Neural cell (in vitro differentiated cells): ENCODE measurements at regions not wholly inside any gene's neighbourhood (a gene's known extent, or its start where the extent isn't known, plus 50 kb on each side); places are given as distances from the start of the nearest gene placed in this dataset.

Source experiments
- EP300 ChIP-seq: fragments of 450-650 bp; conservative IDR thresholded peaks from 2 replicates; pipeline ENCODE4 v1.6.1; 2014; ENCODE audit warnings: antibody characterized with exemption, mild to moderate bottlenecking, moderate library complexity; ENCODE audit not compliant: poor library complexity, severe bottlenecking
- EZH2 ChIP-seq: fragments of 200-600, 300-800 bp; shearing (Covaris generic), sonication (generic); IDR thresholded peaks from 2 replicates; pipeline ENCODE4 v1.6.1; 2014; ENCODE audit warnings: antibody characterized with exemption, low read length, borderline replicate concordance, mild to moderate bottlenecking; ENCODE audit not compliant: insufficient read depth, poor library complexity, severe bottlenecking
- MXI1 ChIP-seq: fragments of 450-650 bp; conservative IDR thresholded peaks from 2 replicates; pipeline ENCODE4 v1.6.1; 2014; ENCODE audit warnings: antibody characterized with exemption, mild to moderate bottlenecking; ENCODE audit not compliant: poor library complexity, severe bottlenecking
- POLR2AphosphoS5 ChIP-seq: IDR thresholded peaks from 2 replicates; pipeline ENCODE4 v1.6.1; 2012
- SMC3 ChIP-seq: fragments of 450-650 bp; conservative IDR thresholded peaks from 2 replicates; pipeline ENCODE4 v1.6.1; 2014; ENCODE audit warnings: antibody characterized with exemption, mild to moderate bottlenecking, moderate library complexity; ENCODE audit not compliant: poor library complexity
- TAF1 ChIP-seq: IDR thresholded peaks from 2 replicates; pipeline ENCODE4 v1.6.1; 2012; ENCODE audit warnings: low read depth
- TF ChIP-seq, protein P1 (sequence below): fragments of 450-650 bp; IDR thresholded peaks from 2 replicates; pipeline ENCODE4 v1.5.1; 2014; ENCODE audit warnings: antibody characterized with exemption, mild to moderate bottlenecking, moderate library complexity; ENCODE audit not compliant: poor library complexity, severe bottlenecking
- TF ChIP-seq, protein P2 (sequence below): IDR thresholded peaks from 2 replicates; pipeline ENCODE4 v1.6.1; 2012; ENCODE audit warnings: borderline replicate concordance

DNA sequence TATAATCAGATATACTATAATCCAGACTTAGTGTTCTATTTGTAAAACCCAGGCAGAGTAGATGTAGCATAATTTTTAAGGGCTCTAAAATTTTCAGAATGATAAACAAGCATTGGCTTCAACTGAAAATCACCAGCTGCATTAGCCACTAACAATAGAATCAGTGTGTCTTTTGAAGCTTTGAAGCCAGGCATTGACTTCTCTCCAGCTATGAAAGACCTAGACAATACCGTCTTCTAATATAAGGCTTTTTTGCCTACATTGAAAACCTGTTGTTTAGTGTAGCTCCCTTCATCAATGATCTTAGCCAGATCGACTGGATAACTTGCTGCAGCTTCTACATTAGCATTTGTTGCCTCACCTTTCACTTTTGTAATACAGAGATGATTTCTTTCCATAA is 1877.3 kb upstream of the ACO1 start:
- no peak for TF ChIP-seq EZH2
- TF ChIP-seq POLR2AphosphoS5, result no peak
- TF ChIP-seq, protein P1, sequence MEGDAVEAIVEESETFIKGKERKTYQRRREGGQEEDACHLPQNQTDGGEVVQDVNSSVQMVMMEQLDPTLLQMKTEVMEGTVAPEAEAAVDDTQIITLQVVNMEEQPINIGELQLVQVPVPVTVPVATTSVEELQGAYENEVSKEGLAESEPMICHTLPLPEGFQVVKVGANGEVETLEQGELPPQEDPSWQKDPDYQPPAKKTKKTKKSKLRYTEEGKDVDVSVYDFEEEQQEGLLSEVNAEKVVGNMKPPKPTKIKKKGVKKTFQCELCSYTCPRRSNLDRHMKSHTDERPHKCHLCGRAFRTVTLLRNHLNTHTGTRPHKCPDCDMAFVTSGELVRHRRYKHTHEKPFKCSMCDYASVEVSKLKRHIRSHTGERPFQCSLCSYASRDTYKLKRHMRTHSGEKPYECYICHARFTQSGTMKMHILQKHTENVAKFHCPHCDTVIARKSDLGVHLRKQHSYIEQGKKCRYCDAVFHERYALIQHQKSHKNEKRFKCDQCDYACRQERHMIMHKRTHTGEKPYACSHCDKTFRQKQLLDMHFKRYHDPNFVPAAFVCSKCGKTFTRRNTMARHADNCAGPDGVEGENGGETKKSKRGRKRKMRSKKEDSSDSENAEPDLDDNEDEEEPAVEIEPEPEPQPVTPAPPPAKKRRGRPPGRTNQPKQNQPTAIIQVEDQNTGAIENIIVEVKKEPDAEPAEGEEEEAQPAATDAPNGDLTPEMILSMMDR, result no peak
- TF ChIP-seq, protein P2, sequence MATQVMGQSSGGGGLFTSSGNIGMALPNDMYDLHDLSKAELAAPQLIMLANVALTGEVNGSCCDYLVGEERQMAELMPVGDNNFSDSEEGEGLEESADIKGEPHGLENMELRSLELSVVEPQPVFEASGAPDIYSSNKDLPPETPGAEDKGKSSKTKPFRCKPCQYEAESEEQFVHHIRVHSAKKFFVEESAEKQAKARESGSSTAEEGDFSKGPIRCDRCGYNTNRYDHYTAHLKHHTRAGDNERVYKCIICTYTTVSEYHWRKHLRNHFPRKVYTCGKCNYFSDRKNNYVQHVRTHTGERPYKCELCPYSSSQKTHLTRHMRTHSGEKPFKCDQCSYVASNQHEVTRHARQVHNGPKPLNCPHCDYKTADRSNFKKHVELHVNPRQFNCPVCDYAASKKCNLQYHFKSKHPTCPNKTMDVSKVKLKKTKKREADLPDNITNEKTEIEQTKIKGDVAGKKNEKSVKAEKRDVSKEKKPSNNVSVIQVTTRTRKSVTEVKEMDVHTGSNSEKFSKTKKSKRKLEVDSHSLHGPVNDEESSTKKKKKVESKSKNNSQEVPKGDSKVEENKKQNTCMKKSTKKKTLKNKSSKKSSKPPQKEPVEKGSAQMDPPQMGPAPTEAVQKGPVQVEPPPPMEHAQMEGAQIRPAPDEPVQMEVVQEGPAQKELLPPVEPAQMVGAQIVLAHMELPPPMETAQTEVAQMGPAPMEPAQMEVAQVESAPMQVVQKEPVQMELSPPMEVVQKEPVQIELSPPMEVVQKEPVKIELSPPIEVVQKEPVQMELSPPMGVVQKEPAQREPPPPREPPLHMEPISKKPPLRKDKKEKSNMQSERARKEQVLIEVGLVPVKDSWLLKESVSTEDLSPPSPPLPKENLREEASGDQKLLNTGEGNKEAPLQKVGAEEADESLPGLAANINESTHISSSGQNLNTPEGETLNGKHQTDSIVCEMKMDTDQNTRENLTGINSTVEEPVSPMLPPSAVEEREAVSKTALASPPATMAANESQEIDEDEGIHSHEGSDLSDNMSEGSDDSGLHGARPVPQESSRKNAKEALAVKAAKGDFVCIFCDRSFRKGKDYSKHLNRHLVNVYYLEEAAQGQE, result no peak
- no peak for TF ChIP-seq MXI1
- no peak for TF ChIP-seq TAF1
- no peak for TF ChIP-seq SMC3
- TF ChIP-seq EP300, result no peak
